ENCODE measurements at regions not wholly inside any gene's neighbourhood (a gene's known extent, or its start where the extent isn't known, plus 50 kb on each side); places are given as distances from the start of the nearest gene placed in this dataset.

DNA sequence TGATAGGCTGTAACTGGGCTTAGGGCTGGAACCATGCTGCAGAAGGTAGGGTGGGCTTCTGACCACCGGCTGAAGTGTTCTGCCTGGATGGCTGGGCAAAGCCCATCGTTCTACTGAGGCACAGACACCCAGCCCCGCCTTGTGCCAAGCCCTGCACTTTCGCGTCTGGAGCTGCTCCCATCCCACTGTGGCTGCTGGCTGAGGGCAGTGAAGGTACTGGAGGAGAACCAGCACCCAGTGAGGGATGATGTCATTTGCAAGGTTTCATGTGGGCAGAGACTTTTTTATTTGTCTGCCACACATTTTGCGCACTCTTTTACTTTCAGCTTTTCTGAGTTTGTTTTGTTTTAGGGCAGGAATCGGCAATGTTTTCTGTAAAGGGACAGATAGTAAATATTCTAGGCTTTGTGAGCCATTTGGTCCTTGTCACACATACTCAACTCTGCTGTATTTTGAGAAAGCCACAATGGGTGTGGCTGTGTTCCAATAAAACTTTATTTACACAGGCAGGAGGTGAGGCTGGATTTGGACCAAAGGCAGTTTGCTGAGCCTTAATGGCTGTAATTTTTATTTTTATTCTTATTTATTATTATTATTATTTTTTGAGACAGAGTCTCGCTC, 85.6 kb downstream of the ASB1 start:
- no peak for TF ChIP-seq GATA3 (IDR thresholded peaks at IDR 0.05; ENCODE audit: low read depth, low read length)
- TF ChIP-seq GATA2 (IDR thresholded peaks at IDR 0.05; ENCODE audit: low read depth, low read length) = no peak

Data from SH-SY5Y (cell line).